Activated CD4-positive, alpha-beta T cell treated with anti-CD3 and anti-CD28 coated beads, Interleukin-2, amount 10 ng/mL, durations not matched to agents 7 days and 5 days (primary cell): ENCODE measurements at regions not wholly inside any gene's neighbourhood (a gene's known extent, or its start where the extent isn't known, plus 50 kb on each side); places are given as distances from the start of the nearest gene placed in this dataset.
"Not testable (repeated sequence)": the region's sequence is repeated elsewhere in the genome, so short reads cannot be mapped to it uniquely, and the experiment has no call there.

Experiments
- CTCF ChIA-PET: fragments of 350-600 bp; sonication (Branson Sonifier 250); formaldehyde crosslinking; loops from one replicate; lab custom pipeline; 2021; ENCODE audit warnings: antibody characterized with exemption; lab: Charles Lee
- POLR2A ChIA-PET: fragments of 350-600 bp; sonication (Branson Sonifier 250); formaldehyde crosslinking; loops from one replicate; lab custom pipeline; 2021; ENCODE audit warnings: antibody characterized with exemption; lab: Charles Lee
- DNase-seq: peaks from one replicate; pipeline ENCODE4 v3.0.0-alpha.2; 2020
- H3K27ac Mint-ChIP-seq: one replicate; pipeline ENCODE4 v1.8.0; 2021; ENCODE audit warnings: mild to moderate bottlenecking, moderate library complexity, mixed read lengths
- H3K27me3 Mint-ChIP-seq: one replicate; pipeline ENCODE4 v1.8.0; 2021; ENCODE audit warnings: mixed read lengths
- H3K36me3 Mint-ChIP-seq: one replicate; pipeline ENCODE4 v1.8.0; 2021; ENCODE audit warnings: low read depth, mixed read lengths
- H3K4me1 Mint-ChIP-seq: one replicate; pipeline ENCODE4 v1.8.0; 2021; ENCODE audit warnings: mixed read lengths
- H3K4me3 Mint-ChIP-seq: one replicate; pipeline ENCODE4 v1.8.0; 2021; ENCODE audit warnings: mild to moderate bottlenecking, moderate library complexity, mixed read lengths
- H3K9me3 Mint-ChIP-seq: one replicate; pipeline ENCODE4 v1.8.0; 2021; ENCODE audit warnings: mixed read lengths

- ChIA-PET CTCF (no interaction called here), POLR2A (no interaction called here)
- no peak for DNase-seq
- H3K27ac Mint-ChIP-seq = no peak overlapping the region
- no peaks in the 10 kb centered on the region for H3K36me3 Mint-ChIP-seq
- peaks cover 2% of the 10 kb centered on the region for H3K27me3 Mint-ChIP-seq
- H3K9me3 Mint-ChIP-seq = no peaks in the 10 kb centered on the region
- no peak overlapping the region for H3K4me3 Mint-ChIP-seq
- H3K4me1 Mint-ChIP-seq = no peaks in the 10 kb centered on the region
Observed at GRCh38 chr7:106575138-106575823, 85.7 kb downstream of the CCDC71L start.

GRCh38 chr7:106573738-106574137 is 87.2 kb downstream of the CCDC71L start:
- Mint-ChIP-seq H3K9me3 (no peaks in the 10 kb centered on the region), H3K27ac (no peak overlapping the region), H3K27me3 (peaks cover 2% of the 10 kb centered on the region), H3K4me3 (no peak overlapping the region), H3K4me1 (peaks cover 2% of the 10 kb centered on the region), H3K36me3 (no peaks in the 10 kb centered on the region)
- POLR2A ChIA-PET = no interaction called here
- CTCF ChIA-PET = no interaction called here
- no peak for DNase-seq

GRCh38 chr7:106573125-106573663 is 87.8 kb downstream of the CCDC71L start:
- ChIA-PET POLR2A (no interaction called here), CTCF (no interaction called here)
- Mint-ChIP-seq H3K4me3 (no peak overlapping the region), H3K27me3 (peaks cover 2% of the 10 kb centered on the region), H3K27ac (no peak overlapping the region), H3K4me1 (peaks cover 3% of the 10 kb centered on the region), H3K9me3 (no peaks in the 10 kb centered on the region), H3K36me3 (no peaks in the 10 kb centered on the region)
- DNase-seq = no peak

GRCh38 chr7:106572394-106573124 is 88.4 kb downstream of the CCDC71L start:
- POLR2A ChIA-PET = no interaction called here
- H3K36me3 Mint-ChIP-seq = no peaks in the 10 kb centered on the region
- CTCF ChIA-PET = no interaction called here

GRCh38 chr7:106571563-106571962 is 89.4 kb downstream of the CCDC71L start:
- ChIA-PET POLR2A (no interaction called here), CTCF (no interaction called here)
- H3K4me1 Mint-ChIP-seq = peaks cover 3% of the 10 kb centered on the region
- H3K4me3 Mint-ChIP-seq = no peak overlapping the region
- H3K27ac Mint-ChIP-seq = no peak overlapping the region
- no peaks in the 10 kb centered on the region for H3K27me3 Mint-ChIP-seq
- DNase-seq = no peak
- no peaks in the 10 kb centered on the region for H3K36me3 Mint-ChIP-seq
- no peaks in the 10 kb centered on the region for H3K9me3 Mint-ChIP-seq

More at GRCh38 chr7:106572394-106573124, 88.4 kb downstream of the CCDC71L start:
- Mint-ChIP-seq H3K4me1 (peaks cover 3% of the 10 kb centered on the region), H3K27me3 (peaks cover 1% of the 10 kb centered on the region), H3K4me3 (no peak overlapping the region), H3K27ac (no peak overlapping the region), H3K9me3 (no peaks in the 10 kb centered on the region)
- DNase-seq = no peak

GRCh38 chr7:106570948-106571418 is 90.0 kb downstream of the CCDC71L start:
- no peak overlapping the region for H3K4me3 Mint-ChIP-seq
- no peak overlapping the region for H3K27ac Mint-ChIP-seq
- peaks cover 3% of the 10 kb centered on the region for H3K4me1 Mint-ChIP-seq
- POLR2A ChIA-PET = no interaction called here
- DNase-seq = no peak
- H3K27me3 Mint-ChIP-seq = no peaks in the 10 kb centered on the region
- H3K9me3 Mint-ChIP-seq = no peaks in the 10 kb centered on the region
- H3K36me3 Mint-ChIP-seq = no peaks in the 10 kb centered on the region
- CTCF ChIA-PET = no interaction called here

GRCh38 chr7:106570146-106570545 is 90.8 kb downstream of the CCDC71L start:
- Mint-ChIP-seq H3K9me3 (no peaks in the 10 kb centered on the region), H3K36me3 (no peaks in the 10 kb centered on the region), H3K4me1 (peaks cover 3% of the 10 kb centered on the region), H3K27me3 (no peaks in the 10 kb centered on the region), H3K27ac (no peak overlapping the region), H3K4me3 (no peak overlapping the region)
- CTCF ChIA-PET = no interaction called here
- POLR2A ChIA-PET = no interaction called here
- DNase-seq = no peak

GRCh38 chr7:106569500-106569929 is 91.4 kb downstream of the CCDC71L start:
- H3K27ac Mint-ChIP-seq = no peak overlapping the region
- POLR2A ChIA-PET = no interaction called here

GRCh38 chr7:106568680-106569499 is 92.1 kb downstream of the CCDC71L start:
- ChIA-PET POLR2A (no interaction called here), CTCF (no interaction called here)
- DNase-seq = no peak
- Mint-ChIP-seq H3K27me3 (no peaks in the 10 kb centered on the region), H3K36me3 (no peaks in the 10 kb centered on the region), H3K4me3 (no peak overlapping the region), H3K9me3 (peaks cover under 1% of the 10 kb centered on the region), H3K4me1 (peaks cover 3% of the 10 kb centered on the region), H3K27ac (no peak overlapping the region)

More at GRCh38 chr7:106569500-106569929, 91.4 kb downstream of the CCDC71L start:
- Mint-ChIP-seq H3K9me3 (no peaks in the 10 kb centered on the region), H3K36me3 (no peaks in the 10 kb centered on the region), H3K4me3 (no peak overlapping the region), H3K4me1 (peaks cover 3% of the 10 kb centered on the region), H3K27me3 (no peaks in the 10 kb centered on the region)
- no peak for DNase-seq
- CTCF ChIA-PET = no interaction called here

- POLR2A ChIA-PET = no interaction called here
- Mint-ChIP-seq H3K4me3 (no peak overlapping the region), H3K27ac (no peak overlapping the region), H3K36me3 (no peaks in the 10 kb centered on the region), H3K27me3 (no peaks in the 10 kb centered on the region), H3K9me3 (peaks cover 2% of the 10 kb centered on the region), H3K4me1 (peaks cover 3% of the 10 kb centered on the region)
- CTCF ChIA-PET = interaction anchor here (0.9 kb wide), 1 partner anchor 30 kb away, joined by 3 read pairs; no protein-coding TSS in a partner anchor
- DNase-seq = no peak
Observed at GRCh38 chr7:106568002-106568679, 92.8 kb downstream of the CCDC71L start.

- DNase-seq, H3K4me3 Mint-ChIP-seq, H3K27ac Mint-ChIP-seq, H3K9me3 Mint-ChIP-seq, H3K4me1 Mint-ChIP-seq, H3K36me3 Mint-ChIP-seq, POLR2A ChIA-PET, H3K27me3 Mint-ChIP-seq: not testable (repeated sequence)
- CTCF ChIA-PET = interaction anchor here (0.9 kb wide), 1 partner anchor 31 kb away, joined by 3 read pairs; no protein-coding TSS in a partner anchor
Observed at GRCh38 chr7:106567204-106568001, 93.6 kb downstream of the CCDC71L start.

GRCh38 chr7:106566672-106567071 is 94.3 kb downstream of the CCDC71L start:
- POLR2A ChIA-PET = no interaction called here
- peaks cover 2% of the 10 kb centered on the region for H3K9me3 Mint-ChIP-seq
- no peak for DNase-seq
- no peak overlapping the region for H3K27ac Mint-ChIP-seq
- H3K4me3 Mint-ChIP-seq = no peak overlapping the region
- no peaks in the 10 kb centered on the region for H3K36me3 Mint-ChIP-seq
- H3K27me3 Mint-ChIP-seq = no peaks in the 10 kb centered on the region
- H3K4me1 Mint-ChIP-seq = peaks cover 3% of the 10 kb centered on the region
- CTCF ChIA-PET = no interaction called here
